OCI-LY3 (cell line): ENCODE measurements at regions not wholly inside any gene's neighbourhood (a gene's known extent, or its start where the extent isn't known, plus 50 kb on each side); places are given as distances from the start of the nearest gene placed in this dataset.

Source experiments
- H2AFZ ChIP-seq: fragments of 200-600, 300-600 bp; shearing (Covaris generic); 2 replicates; pipeline ENCODE4 v1.6.0; 2014; ENCODE audit warnings: antibody characterized with exemption, low read depth, low read length
- H3K27ac ChIP-seq: fragments of 200-600, 300-600 bp; sonication (generic); 2 replicates; pipeline ENCODE4 v1.5.1; 2014; ENCODE audit warnings: mild to moderate bottlenecking, low read length, moderate library complexity, mixed read lengths
- H3K27me3 ChIP-seq: fragments of 200-600, 300-600 bp; sonication (generic); 2 replicates; pipeline ENCODE4 v1.6.1; 2014; ENCODE audit warnings: low read depth, low read length, mixed read lengths
- H3K36me3 ChIP-seq: fragments of 200-600, 300-600 bp; sonication (generic); replicated peaks from 2 replicates; pipeline ENCODE3; 2014; ENCODE audit warnings: low read depth, low read length, mixed read lengths
- H3K4me1 ChIP-seq: fragments of 300-600, 200-600 bp; sonication (generic); 2 replicates; pipeline ENCODE4 v1.6.1; 2014; ENCODE audit warnings: low read length, mixed read lengths
- H3K4me2 ChIP-seq: fragments of 200-600, 300-600 bp; sonication (generic); 2 replicates; pipeline ENCODE4 v1.6.1; 2014; ENCODE audit warnings: low read length, mixed read lengths
- H3K4me3 ChIP-seq: fragments of 300-600, 200-600 bp; sonication (generic); 2 replicates; pipeline ENCODE4 v1.5.1; 2014; ENCODE audit warnings: antibody characterized with exemption, mild to moderate bottlenecking, low read length, moderate library complexity
- H3K79me2 ChIP-seq: fragments of 300-600, 200-600 bp; shearing (Covaris generic); 2 replicates; pipeline ENCODE4 v1.6.1; 2014; ENCODE audit warnings: mild to moderate bottlenecking, low read length, mixed read lengths
- H3K9ac ChIP-seq: fragments of 300-600, 200-600 bp; shearing (Covaris generic); 2 replicates; pipeline ENCODE4 v1.6.0; 2014; ENCODE audit warnings: mild to moderate bottlenecking, low read length, moderate library complexity
- H3K9me3 ChIP-seq: fragments of 200-600, 300-600 bp; shearing (Covaris generic); 2 replicates; pipeline ENCODE4 v1.6.1; 2014; ENCODE audit warnings: low read length, mixed read lengths; ENCODE audit not compliant: insufficient read depth
- H4K20me1 ChIP-seq: fragments of 200-600, 300-600 bp; sonication (generic); 2 replicates; pipeline ENCODE4 v1.6.1; 2016; ENCODE audit warnings: low read length, mixed read lengths; ENCODE audit not compliant: insufficient read depth
- CTCF ChIP-seq: fragments of 200-600, 300-600 bp; sonication (generic); IDR thresholded peaks from 2 replicates; pipeline ENCODE4 v1.5.1; 2014; ENCODE audit warnings: antibody characterized with exemption, low read length, low read depth
- EZH2phosphoT487 ChIP-seq: fragments of 200-600 bp; shearing (Covaris generic); IDR thresholded peaks from 2 replicates; pipeline ENCODE4 v1.6.1; 2018; ENCODE audit warnings: antibody characterized with exemption, mixed run types, low read depth

- H3K79me2 ChIP-seq: no peaks in the 10 kb centered on the region
- H3K4me1 ChIP-seq: peaks cover 12% of the 10 kb centered on the region
- H3K27ac ChIP-seq: no peak overlapping the region
- no peaks in the 10 kb centered on the region for H4K20me1 ChIP-seq
- TF ChIP-seq CTCF: no peak
- no peak for TF ChIP-seq EZH2phosphoT487
- H3K9ac ChIP-seq: no peak overlapping the region
- H3K36me3 ChIP-seq: no peaks in the 10 kb centered on the region
- H3K9me3 ChIP-seq: no peaks in the 10 kb centered on the region
- H2AFZ ChIP-seq: no peak overlapping the region
- H3K4me3 ChIP-seq: no peak overlapping the region
- H3K4me2 ChIP-seq: 0 out of 2 replicates have a peak overlapping the region, but pooled peaks have one; percentile 1
- H3K27me3 ChIP-seq: no peaks in the 10 kb centered on the region
Observed at GRCh38 chr4:111879539-111879938, 265.7 kb upstream of the FAM241A start.

- no peak overlapping the region for H2AFZ ChIP-seq
- no peaks in the 10 kb centered on the region for H3K79me2 ChIP-seq
- no peak overlapping the region for H3K9ac ChIP-seq
- no peaks in the 10 kb centered on the region for H3K9me3 ChIP-seq
- no peak overlapping the region for H3K27ac ChIP-seq
- no peaks in the 10 kb centered on the region for H3K36me3 ChIP-seq
- H3K4me1 ChIP-seq: peaks cover 12% of the 10 kb centered on the region
- no peaks in the 10 kb centered on the region for H3K27me3 ChIP-seq
- no peak overlapping the region for H3K4me3 ChIP-seq
- no peaks in the 10 kb centered on the region for H4K20me1 ChIP-seq
- no peak overlapping the region for H3K4me2 ChIP-seq
- no peak for TF ChIP-seq CTCF
- no peak for TF ChIP-seq EZH2phosphoT487
Observed at GRCh38 chr4:111880116-111880515, 265.1 kb upstream of the FAM241A start.

GRCh38 chr4:111883557-111883999 lies 261.7 kb upstream of the FAM241A start:
- Histone ChIP-seq H3K79me2 (no peaks in the 10 kb centered on the region), H3K27me3 (no peaks in the 10 kb centered on the region), H3K9ac (no peak overlapping the region), H3K4me2 (no peak overlapping the region), H4K20me1 (no peaks in the 10 kb centered on the region), H3K4me3 (no peak overlapping the region), H2AFZ (no peak overlapping the region), H3K4me1 (peaks cover 12% of the 10 kb centered on the region), H3K9me3 (no peaks in the 10 kb centered on the region), H3K27ac (no peak overlapping the region), H3K36me3 (no peaks in the 10 kb centered on the region)
- no peak for TF ChIP-seq EZH2phosphoT487
- no peak for TF ChIP-seq CTCF

- Histone ChIP-seq H3K9me3 (0 out of 2 replicates have a peak, but pooled peaks cover 3% of the 10 kb centered on the region), H3K36me3 (no peaks in the 10 kb centered on the region), H3K9ac (no peak overlapping the region), H3K27ac (no peak overlapping the region), H3K79me2 (no peaks in the 10 kb centered on the region), H4K20me1 (no peaks in the 10 kb centered on the region), H3K4me3 (no peak overlapping the region), H3K4me2 (no peak overlapping the region), H2AFZ (no peak overlapping the region), H3K4me1 (no peaks in the 10 kb centered on the region), H3K27me3 (no peaks in the 10 kb centered on the region)
- no peak for TF ChIP-seq CTCF
- no peak for TF ChIP-seq EZH2phosphoT487
Observed at GRCh38 chr4:111890412-111890811, 254.8 kb upstream of the FAM241A start.
